H1 (cell line): ENCODE measurements at regions not wholly inside any gene's neighbourhood (a gene's known extent, or its start where the extent isn't known, plus 50 kb on each side); places are given as distances from the start of the nearest gene placed in this dataset.

Experiments used
- CTCF ChIA-PET: fragments of 300-600 bp; sonication (Branson Sonifier 250); formaldehyde crosslinking; loops from one replicate; lab custom pipeline; 2021; ENCODE audit not compliant: partially characterized antibody; lab: Charles Lee
- POLR2A ChIA-PET: fragments of 300-600 bp; sonication (Branson Sonifier 250); formaldehyde crosslinking; loops from one replicate; lab custom pipeline; 2021; ENCODE audit warnings: inconsistent platforms; ENCODE audit not compliant: partially characterized antibody; lab: Charles Lee
- DNase-seq, 2 experiments: peaks; one replicate each; pipeline versions ENCODE4 v3.0.0 to v3.0.0-alpha.2; 2010 to 2022; ENCODE audit warnings: low spot score in 2 of 2, low read depth in 1 of 2, mixed read lengths in 1 of 2
- FAIRE-seq: peaks from 2 replicates; lab custom pipeline; 2011; peaks lifted over from hg19 to GRCh38; lab: Jason Lieb, UNC
- H2AFZ ChIP-seq: 2 replicates; pipeline ENCODE4 v1.8.1; 2012; ENCODE audit warnings: low read length, inconsistent platforms
- H2AK5ac ChIP-seq: 2 replicates; pipeline ENCODE4 v1.6.1; 2013; ENCODE audit warnings: low read depth, low read length
- H2BK120ac ChIP-seq: replicated peaks from 2 replicates; pipeline ENCODE3; 2013; ENCODE audit warnings: low read depth, low read length, inconsistent platforms
- H2BK12ac ChIP-seq: 2 replicates; pipeline ENCODE4 v1.6.1; 2013; ENCODE audit warnings: low read depth, low read length
- H2BK15ac ChIP-seq: 2 replicates; pipeline ENCODE4 v1.6.1; 2013; ENCODE audit warnings: low read length
- H2BK20ac ChIP-seq: 2 replicates; pipeline ENCODE4 v1.6.1; 2013; ENCODE audit warnings: low read length
- H2BK5ac ChIP-seq: 2 replicates; pipeline ENCODE4 v1.6.1; 2013; ENCODE audit warnings: low read depth, low read length
- H3K14ac ChIP-seq: 2 replicates; pipeline ENCODE4 v1.6.1; 2013; ENCODE audit warnings: inconsistent platforms; ENCODE audit not compliant: insufficient read length
- H3K18ac ChIP-seq: 2 replicates; pipeline ENCODE4 v1.6.1; 2013; ENCODE audit warnings: low read length; ENCODE audit errors: extremely low read depth
- H3K23ac ChIP-seq: 2 replicates; pipeline ENCODE4 v1.6.1; 2013; ENCODE audit warnings: inconsistent platforms; ENCODE audit not compliant: insufficient read length
- H3K23me2 ChIP-seq: 2 replicates; pipeline ENCODE4 v1.6.1; 2013; ENCODE audit warnings: low read depth, low read length
- H3K27ac ChIP-seq: 2 replicates; pipeline ENCODE4 v1.6.1; 2011; ENCODE audit warnings: low read depth, low read length, inconsistent platforms
- H3K27me3 ChIP-seq, 4 experiments: replicated peaks in 1 of 4; 1 replicate in 1 of 4; 2 replicates in 3 of 4; pipeline versions ENCODE4 v1.6.1 to v1.8.1; 2011 to 2013; ENCODE audit warnings: low read length in 3 of 4, mild to moderate bottlenecking in 3 of 4, inconsistent platforms in 2 of 4, mixed read lengths in 2 of 4, moderate library complexity in 1 of 4; ENCODE audit not compliant: control insufficient read depth in 3 of 4, insufficient read depth in 3 of 4; ENCODE audit errors: extremely low read depth in 1 of 4
- H3K36me3 ChIP-seq, 4 experiments: 2 replicates each; pipeline versions ENCODE4 v1.6.1 to v1.8.1; 2011 to 2013; ENCODE audit warnings: mild to moderate bottlenecking in 4 of 4, low read length in 3 of 4, moderate library complexity in 2 of 4, control low read depth in 1 of 4, inconsistent platforms in 1 of 4; ENCODE audit not compliant: insufficient read depth in 4 of 4, control insufficient read depth in 2 of 4
- H3K4ac ChIP-seq: replicated peaks from 2 replicates; pipeline ENCODE3; 2013; ENCODE audit warnings: low read length, low read depth, mixed read lengths, inconsistent platforms; ENCODE audit not compliant: insufficient read length
- H3K4me1 ChIP-seq, 4 experiments: replicated peaks in 1 of 4; 1 replicate in 1 of 4; 2 replicates in 3 of 4; pipeline versions ENCODE4 v1.6.1 to v1.8.1; 2011 to 2013; ENCODE audit warnings: low read length in 3 of 4, inconsistent platforms in 2 of 4, mixed read lengths in 1 of 4; ENCODE audit not compliant: insufficient read depth in 4 of 4, control insufficient read depth in 3 of 4
- H3K4me2 ChIP-seq, 2 experiments: 2 replicates each; pipeline versions ENCODE4 v1.6.1 to v1.8.1; 2011 to 2013; ENCODE audit warnings: low read depth in 2 of 2, low read length in 2 of 2, control low read depth in 1 of 2, inconsistent platforms in 1 of 2, mild to moderate bottlenecking in 1 of 2; ENCODE audit not compliant: insufficient read depth in 1 of 2
- H3K4me3 ChIP-seq, 4 experiments: fragments of 200-600, 300-600 bp in 1 of 4; sonication (generic), shearing (Covaris generic), sonication (Bioruptor Twin) in 1 of 4; 2 replicates each; pipeline versions ENCODE4 v1.5.1 to v1.8.1; 2011 to 2016; ENCODE audit warnings: low read length in 4 of 4, low read depth in 3 of 4, control low read depth in 2 of 4, inconsistent platforms in 2 of 4, mild to moderate bottlenecking in 2 of 4, mixed read lengths in 1 of 4, moderate library complexity in 1 of 4; ENCODE audit not compliant: insufficient read depth in 2 of 4; ENCODE audit errors: extremely low read depth in 1 of 4
- H3K56ac ChIP-seq: replicated peaks from 2 replicates; pipeline ENCODE3; 2013; ENCODE audit warnings: low read depth, mild to moderate bottlenecking, mixed read lengths, low read length, inconsistent platforms; ENCODE audit not compliant: insufficient read length
- H3K79me1 ChIP-seq: 2 replicates; pipeline ENCODE4 v1.6.1; 2013; ENCODE audit warnings: low read depth, low read length, control low read depth
- H3K79me2 ChIP-seq, 2 experiments: 2 replicates each; pipeline versions ENCODE4 v1.6.1 to v1.8.1; 2012 to 2013; ENCODE audit warnings: low read length in 2 of 2, mild to moderate bottlenecking in 2 of 2, inconsistent platforms in 1 of 2; ENCODE audit not compliant: insufficient read depth in 2 of 2, control insufficient read depth in 1 of 2
- H3K9ac ChIP-seq, 4 experiments: replicated peaks in 1 of 4; 1 replicate in 1 of 4; 2 replicates in 3 of 4; pipeline versions ENCODE4 v1.6.1 to v1.8.1; 2011 to 2013; ENCODE audit warnings: low read depth in 3 of 4, low read length in 3 of 4, control low read depth in 2 of 4, mild to moderate bottlenecking in 2 of 4, moderate library complexity in 2 of 4, inconsistent platforms in 1 of 4; ENCODE audit errors: extremely low read depth in 1 of 4
- H3K9me3 ChIP-seq, 2 experiments: 2 replicates each; pipeline versions ENCODE4 v1.6.1 to v1.8.1; 2012 to 2013; ENCODE audit warnings: mild to moderate bottlenecking in 2 of 2, moderate library complexity in 2 of 2, control low read depth in 1 of 2, inconsistent platforms in 1 of 2, low read depth in 1 of 2, low read length in 1 of 2, mixed read lengths in 1 of 2; ENCODE audit not compliant: insufficient read depth in 2 of 2
- H4K20me1 ChIP-seq, 2 experiments: replicated peaks in 1 of 2; 2 replicates each; pipeline versions ENCODE3 to v1.8.1; 2011 to 2013; ENCODE audit warnings: inconsistent platforms in 2 of 2, low read length in 2 of 2, mild to moderate bottlenecking in 1 of 2; ENCODE audit not compliant: insufficient read depth in 2 of 2, control insufficient read depth in 1 of 2
- H4K5ac ChIP-seq: 2 replicates; pipeline ENCODE4 v1.6.1; 2013; ENCODE audit warnings: low read length, low read depth, mixed read lengths, inconsistent platforms; ENCODE audit not compliant: insufficient read length
- H4K8ac ChIP-seq: 2 replicates; pipeline ENCODE4 v1.8.0; 2013; ENCODE audit warnings: mild to moderate bottlenecking, moderate library complexity, low read length, inconsistent platforms; ENCODE audit not compliant: insufficient read depth; ENCODE audit errors: extremely low read depth
- H4K91ac ChIP-seq: replicated peaks from 2 replicates; pipeline ENCODE3; 2013; ENCODE audit warnings: low read length, mixed read lengths, inconsistent platforms; ENCODE audit not compliant: insufficient read length
- CBX5 ChIP-seq: fragments of 300-800, 300-1000 bp; sonication (generic); IDR thresholded peaks from 2 replicates; pipeline ENCODE4 v1.7.1; 2016; ENCODE audit warnings: antibody characterized with exemption, low read length, low read depth
- CBX8 ChIP-seq: fragments of 300-800, 300-1000 bp; sonication (generic); IDR thresholded peaks from 2 replicates; pipeline ENCODE4 v1.7.1; 2016; ENCODE audit warnings: low read depth, low read length, borderline replicate concordance
- CHD1 ChIP-seq: IDR thresholded peaks from 2 replicates; pipeline ENCODE4 v1.6.1; 2012; ENCODE audit warnings: low read depth, low read length, improper control_type of control experiment
- GABPA ChIP-seq: IDR thresholded peaks from 2 replicates; pipeline ENCODE4 v1.6.1; 2011; ENCODE audit warnings: mild to moderate bottlenecking, low read length, moderate library complexity, borderline replicate concordance; ENCODE audit not compliant: insufficient read depth
- KDM5A ChIP-seq: fragments of 200-600 bp; IDR thresholded peaks from 2 replicates; pipeline ENCODE4 v1.7.1; 2012; ENCODE audit warnings: mild to moderate bottlenecking, low read length, inconsistent platforms, mixed read lengths
- NANOG ChIP-seq: IDR thresholded peaks from 2 replicates; pipeline ENCODE4 v1.6.1; 2011; ENCODE audit warnings: low read length, low read depth, mild to moderate bottlenecking, inconsistent platforms; ENCODE audit not compliant: insufficient read depth, poor library complexity, severe bottlenecking
- SAP30 ChIP-seq: fragments of 300-600 bp; sonication (generic); IDR thresholded peaks from 2 replicates; pipeline ENCODE4 v1.7.1; 2012; ENCODE audit warnings: low read length, moderate library complexity, mild to moderate bottlenecking, inconsistent platforms; ENCODE audit not compliant: insufficient read depth, insufficient replicate concordance
- SP2 ChIP-seq: IDR thresholded peaks from 2 replicates; pipeline ENCODE4 v1.6.1; 2012; ENCODE audit warnings: mild to moderate bottlenecking, low read length, inconsistent platforms
- TAF1 ChIP-seq: IDR thresholded peaks from 2 replicates; pipeline ENCODE4 v1.6.1; 2011; ENCODE audit warnings: mild to moderate bottlenecking, low read depth, low read length
- TBP ChIP-seq: IDR thresholded peaks from 2 replicates; pipeline ENCODE4 v1.6.1; 2011; ENCODE audit warnings: low read depth, low read length, improper control_type of control experiment

DNA sequence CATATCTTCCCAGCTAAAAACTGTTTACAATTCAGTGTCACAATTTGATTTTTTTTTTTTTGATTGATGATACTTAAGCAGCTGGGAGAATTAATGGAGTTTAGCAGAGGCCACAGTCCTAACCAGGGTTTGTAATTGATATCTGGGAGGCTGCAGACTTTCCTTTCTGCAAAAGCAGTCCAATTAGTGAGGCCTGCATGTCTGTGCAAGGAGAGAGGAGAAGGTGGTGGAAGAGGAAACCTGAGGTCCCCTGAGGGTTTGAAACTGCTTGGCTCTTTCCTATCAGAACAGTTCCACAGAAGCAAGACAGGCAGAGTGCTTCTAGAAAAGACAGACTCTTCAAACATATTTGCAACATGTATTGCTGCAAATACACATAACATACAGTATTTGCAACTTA lies 160.8 kb upstream of the KRR1 start:
- no peak for FAIRE-seq
- H2BK5ac ChIP-seq = no peak overlapping the region
- POLR2A ChIA-PET = no interaction called here

More for the DNA sequence above, 160.8 kb upstream of the KRR1 start:
- Histone ChIP-seq H3K36me3 (no peaks in the 10 kb centered on the region), H2AK5ac (no peak overlapping the region), H2BK15ac (no peak overlapping the region), H2BK120ac (no peak overlapping the region), H2AFZ (no peak overlapping the region), H3K27me3 (no peaks in the 10 kb centered on the region), H4K20me1 (no peaks in the 10 kb centered on the region), H3K4ac (no peak overlapping the region), H4K8ac (no peak overlapping the region), H3K56ac (no peak overlapping the region), H4K91ac (no peak overlapping the region), H3K14ac (no peak overlapping the region), H2BK12ac (no peak overlapping the region), H3K18ac (no peak overlapping the region), H3K79me2 (no peaks in the 10 kb centered on the region), H3K9me3 (no peaks in the 10 kb centered on the region), H3K4me3 (no peak overlapping the region), H3K4me2 (no peak overlapping the region), H3K23me2 (no peaks in the 10 kb centered on the region), H3K9ac (no peak overlapping the region), H4K5ac (no peak overlapping the region), H2BK20ac (no peak overlapping the region), H3K23ac (no peak overlapping the region), H3K79me1 (no peaks in the 10 kb centered on the region), H3K4me1 (no peaks in the 10 kb centered on the region), H3K27ac (no peak overlapping the region)
- CTCF ChIA-PET = interaction anchor here (0.6 to 1.1 kb wide), 2 partner anchors 145 to 341 kb away, joined by 3 to 4 read pairs; no protein-coding TSS in a partner anchor
- TF ChIP-seq CBX5 (no peak), TBP (no peak), GABPA (no peak), TAF1 (no peak), KDM5A (no peak), SP2 (no peak), CBX8 (no peak), CHD1 (no peak), NANOG (no peak), SAP30 (no peak)
- DNase-seq = no peak
